ENCODE measurements at regions not wholly inside any gene's neighbourhood (a gene's known extent, or its start where the extent isn't known, plus 50 kb on each side); places are given as distances from the start of the nearest gene placed in this dataset.

DNA sequence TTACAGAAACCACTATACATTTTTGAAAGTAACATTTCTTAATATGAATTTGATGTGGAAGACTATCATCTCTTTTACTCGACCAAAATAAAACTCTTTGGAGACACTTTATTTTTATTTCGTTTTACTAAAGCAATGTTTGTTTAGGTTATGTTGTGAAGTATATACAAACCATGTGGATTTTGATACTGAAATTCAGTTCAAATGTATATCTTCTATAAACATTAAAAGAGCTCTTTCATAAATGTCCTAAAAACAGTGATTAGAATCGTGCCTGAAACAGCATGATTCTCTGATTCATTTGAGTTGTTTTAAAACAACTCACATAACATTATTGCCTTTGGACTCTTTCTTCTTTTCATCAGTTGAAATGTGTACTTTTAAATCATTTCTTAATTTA is 373.7 kb upstream of the GOLIM4 start:
- TF ChIP-seq, protein P1, sequence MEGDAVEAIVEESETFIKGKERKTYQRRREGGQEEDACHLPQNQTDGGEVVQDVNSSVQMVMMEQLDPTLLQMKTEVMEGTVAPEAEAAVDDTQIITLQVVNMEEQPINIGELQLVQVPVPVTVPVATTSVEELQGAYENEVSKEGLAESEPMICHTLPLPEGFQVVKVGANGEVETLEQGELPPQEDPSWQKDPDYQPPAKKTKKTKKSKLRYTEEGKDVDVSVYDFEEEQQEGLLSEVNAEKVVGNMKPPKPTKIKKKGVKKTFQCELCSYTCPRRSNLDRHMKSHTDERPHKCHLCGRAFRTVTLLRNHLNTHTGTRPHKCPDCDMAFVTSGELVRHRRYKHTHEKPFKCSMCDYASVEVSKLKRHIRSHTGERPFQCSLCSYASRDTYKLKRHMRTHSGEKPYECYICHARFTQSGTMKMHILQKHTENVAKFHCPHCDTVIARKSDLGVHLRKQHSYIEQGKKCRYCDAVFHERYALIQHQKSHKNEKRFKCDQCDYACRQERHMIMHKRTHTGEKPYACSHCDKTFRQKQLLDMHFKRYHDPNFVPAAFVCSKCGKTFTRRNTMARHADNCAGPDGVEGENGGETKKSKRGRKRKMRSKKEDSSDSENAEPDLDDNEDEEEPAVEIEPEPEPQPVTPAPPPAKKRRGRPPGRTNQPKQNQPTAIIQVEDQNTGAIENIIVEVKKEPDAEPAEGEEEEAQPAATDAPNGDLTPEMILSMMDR (conservative IDR thresholded peaks at IDR 0.05; ENCODE audit: low read depth, low read length): no peak
- DNase-seq (ENCODE audit: low read depth): no peak

DNA sequence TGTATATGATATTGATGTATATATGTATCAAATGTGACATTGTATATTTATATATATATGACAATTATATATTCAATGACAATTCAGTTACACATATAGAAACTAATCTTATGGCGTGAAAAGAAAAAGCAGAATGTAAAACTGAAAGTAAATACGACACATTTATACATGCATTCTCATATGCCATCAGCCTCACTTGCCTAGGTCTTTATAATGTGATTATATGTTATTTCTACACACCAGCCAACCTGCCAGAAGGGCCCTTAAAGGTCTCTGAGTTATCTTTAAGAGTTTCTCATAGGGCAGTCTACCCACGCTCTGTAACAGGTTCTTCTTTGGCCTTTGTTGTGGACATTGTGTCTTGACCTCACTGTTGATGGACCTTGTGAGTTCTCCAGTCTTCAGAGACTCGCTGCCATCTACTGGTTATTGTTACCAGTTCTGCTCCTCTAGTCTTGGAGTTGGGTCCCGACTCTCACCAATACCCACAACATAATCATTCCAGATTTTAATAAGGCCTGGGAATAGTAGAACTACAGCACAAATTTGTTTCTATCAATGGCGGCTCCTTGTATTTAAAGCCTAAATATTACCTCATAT is 371.5 kb upstream of the GOLIM4 start:
- DNase-seq (ENCODE audit: low read depth): peak; percentile 70
- TF ChIP-seq, protein P1 (conservative IDR thresholded peaks at IDR 0.05; ENCODE audit: low read depth, low read length): peak; percentile 71
- H3K4me3 ChIP-seq (ENCODE audit: low read depth, low read length): no peak overlapping the region

More for the DNA sequence above, 373.7 kb upstream of the GOLIM4 start:
- no peak overlapping the region for H3K4me3 ChIP-seq (ENCODE audit: low read depth, low read length)

DNA sequence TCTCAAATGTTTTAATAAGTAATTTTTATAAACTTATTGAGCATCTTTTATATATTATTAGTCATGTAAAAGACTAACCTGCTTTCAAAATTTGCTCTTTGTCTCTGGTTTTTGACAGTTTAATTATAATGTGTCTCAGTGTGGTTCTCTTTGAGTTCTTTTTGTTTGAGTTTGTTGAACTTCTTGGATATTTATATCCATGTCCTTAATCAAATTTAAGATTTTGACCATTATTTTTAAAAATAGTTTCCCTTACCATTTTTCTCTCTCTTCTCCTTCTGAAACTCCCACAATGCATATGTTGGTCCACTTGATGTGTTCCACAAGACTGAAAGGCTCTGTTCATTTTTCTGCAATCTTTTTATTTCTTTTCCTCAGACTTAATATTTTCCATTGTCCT is 366.1 kb upstream of the GOLIM4 start:
- DNase-seq (ENCODE audit: low read depth): no peak
- TF ChIP-seq, protein P1 (conservative IDR thresholded peaks at IDR 0.05; ENCODE audit: low read depth, low read length): no peak
- no peak overlapping the region for H3K4me3 ChIP-seq (ENCODE audit: low read depth, low read length)

DNA sequence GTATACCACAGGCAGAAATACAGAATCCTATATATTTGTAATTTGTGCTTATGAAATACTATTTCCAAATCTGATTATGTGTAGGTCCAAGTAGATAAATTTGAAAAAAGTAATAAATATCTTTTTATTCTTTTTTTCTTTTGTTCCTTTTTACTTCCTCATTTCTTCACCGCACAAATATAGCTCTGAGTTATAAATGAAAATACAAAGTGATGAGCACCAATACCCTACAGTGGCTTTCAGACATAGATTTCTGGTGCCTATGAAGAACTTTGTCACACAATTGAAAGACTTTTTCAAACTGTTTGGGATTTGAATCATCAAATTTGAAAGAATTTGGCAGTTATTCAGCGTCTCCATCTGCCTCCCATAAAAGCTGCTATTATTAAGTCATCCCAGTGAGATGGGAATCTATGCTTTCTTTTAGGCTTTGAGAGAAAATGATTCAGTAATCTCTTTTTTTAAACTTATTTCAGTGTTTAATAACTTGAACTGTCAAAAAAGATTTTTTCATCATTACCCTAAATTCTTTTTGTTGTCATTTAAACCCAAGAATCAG is 363.6 kb upstream of the GOLIM4 start:
- TF ChIP-seq, protein P1 (conservative IDR thresholded peaks at IDR 0.05; ENCODE audit: low read depth, low read length): no peak
- no peak overlapping the region for H3K4me3 ChIP-seq (ENCODE audit: low read depth, low read length)
- DNase-seq (ENCODE audit: low read depth): no peak

DNA sequence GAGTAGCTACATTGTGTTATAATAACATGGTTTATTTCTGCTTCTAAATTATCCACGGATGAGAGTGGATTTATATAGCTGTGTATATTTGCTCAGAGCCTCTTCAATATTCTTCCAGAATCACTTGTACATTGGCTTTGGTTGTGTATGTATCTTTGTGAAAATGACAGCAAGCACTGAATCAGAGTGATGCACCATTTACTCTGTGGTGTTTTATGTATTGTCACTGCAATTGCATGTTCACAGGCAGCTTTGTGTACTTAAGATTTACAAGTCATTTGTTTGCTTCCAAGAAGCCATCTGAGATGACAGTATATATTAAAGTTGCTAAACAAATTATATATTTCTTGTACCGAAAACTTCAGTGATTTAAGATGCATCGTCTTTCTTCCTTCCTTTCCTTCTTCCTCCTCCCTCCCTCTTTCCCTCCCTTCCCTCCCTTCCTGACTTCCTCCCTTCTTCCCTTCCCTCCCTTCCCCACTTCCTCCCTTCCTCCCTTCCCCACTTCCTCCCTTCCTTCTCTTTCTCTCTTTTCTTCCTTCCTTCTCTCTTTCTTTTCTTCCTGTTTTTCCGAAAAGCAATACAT is 362.3 kb upstream of the GOLIM4 start:
- no peak overlapping the region for H3K4me3 ChIP-seq (ENCODE audit: low read depth, low read length)
- DNase-seq (ENCODE audit: low read depth): no peak
- TF ChIP-seq, protein P1 (conservative IDR thresholded peaks at IDR 0.05; ENCODE audit: low read depth, low read length): no peak

DNA sequence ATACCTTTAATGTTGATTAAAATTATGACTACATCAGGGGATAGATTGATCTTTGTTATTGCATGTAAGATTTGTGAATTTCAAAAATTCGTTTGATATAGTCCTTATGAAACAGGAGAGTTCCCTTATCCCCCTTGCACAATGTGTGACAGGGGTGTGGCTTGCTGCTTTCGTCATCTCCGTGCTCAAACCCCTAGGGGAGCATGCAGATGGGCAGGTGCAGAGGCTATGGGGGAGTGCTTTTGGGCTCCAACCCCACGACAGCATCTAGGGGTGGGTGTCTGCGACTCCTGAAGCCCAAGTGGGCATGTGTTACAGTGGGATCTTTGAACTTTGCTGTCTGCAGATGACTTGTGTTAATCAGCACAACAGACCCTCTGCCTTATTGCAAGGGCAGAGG is 360.1 kb upstream of the GOLIM4 start:
- TF ChIP-seq, protein P1 (conservative IDR thresholded peaks at IDR 0.05; ENCODE audit: low read depth, low read length): no peak
- H3K4me3 ChIP-seq (ENCODE audit: low read depth, low read length): no peak overlapping the region
- DNase-seq (ENCODE audit: low read depth): no peak

DNA sequence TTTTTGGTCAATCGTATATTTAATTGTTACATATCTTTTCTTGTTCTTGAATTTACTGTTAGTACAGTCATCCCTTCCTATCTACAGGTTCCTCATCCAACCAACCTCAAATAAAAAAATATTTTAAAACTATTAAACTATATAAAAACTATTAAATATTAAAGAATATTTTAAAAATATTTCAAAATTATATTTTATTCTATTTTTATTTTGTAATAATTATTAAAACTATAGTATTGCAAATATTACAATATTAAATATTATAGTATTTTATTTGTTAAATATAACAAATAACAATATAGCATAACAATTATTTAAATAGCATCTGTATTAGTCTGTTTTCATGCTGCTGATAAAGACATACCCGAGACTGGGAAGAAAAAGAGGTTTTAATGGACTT is 357.9 kb upstream of the GOLIM4 start:
- TF ChIP-seq, protein P1 (conservative IDR thresholded peaks at IDR 0.05; ENCODE audit: low read depth, low read length): no peak
- no peak overlapping the region for H3K4me3 ChIP-seq (ENCODE audit: low read depth, low read length)
- no peak for DNase-seq (ENCODE audit: low read depth)
